HEK293 (cell line): ENCODE measurements at regions not wholly inside any gene's neighbourhood (a gene's known extent, or its start where the extent isn't known, plus 50 kb on each side); places are given as distances from the start of the nearest gene placed in this dataset.
"Not testable (repeated sequence)": the region's sequence is repeated elsewhere in the genome, so short reads cannot be mapped to it uniquely, and the experiment has no call there.

Experiments used
- ZNF311 ChIP-seq: fragments of 450-650 bp; formaldehyde crosslinking; IDR thresholded peaks from 2 replicates; pipeline ENCODE4 v1.5.1; 2017; ENCODE audit warnings: missing biosample characterization, missing genetic modification characterization, borderline replicate concordance
- ZNF549 ChIP-seq: fragments of 450-650 bp; IDR thresholded peaks from 2 replicates; pipeline ENCODE4 v1.5.1; 2018; ENCODE audit warnings: missing biosample characterization, missing genetic modification characterization, mild to moderate bottlenecking, inconsistent platforms, moderate library complexity
- TF ChIP-seq, protein P1 (sequence below): fragments of 450-650 bp; formaldehyde crosslinking; IDR thresholded peaks from 2 replicates; pipeline ENCODE4 v1.5.1; 2016; ENCODE audit warnings: missing biosample characterization, missing genetic modification characterization

DNA sequence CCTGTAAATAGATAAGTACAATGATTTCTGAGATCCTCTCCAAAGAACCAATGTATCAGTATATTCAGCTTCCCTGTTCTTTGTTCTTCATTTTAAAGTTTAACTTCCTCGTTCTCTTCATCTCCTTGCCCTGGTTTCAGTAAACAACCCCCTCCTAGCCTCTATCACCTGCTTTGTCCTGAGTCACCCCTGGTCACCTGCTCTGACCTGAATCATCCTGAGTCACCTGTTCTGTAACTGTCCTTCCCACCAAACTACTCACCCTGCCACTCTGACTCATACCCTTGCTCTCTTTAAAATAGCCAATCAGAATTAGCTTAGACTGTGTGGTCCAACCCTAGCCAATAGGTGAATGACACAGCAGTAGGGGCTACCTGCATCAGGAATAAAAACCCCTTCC lies 313.0 kb upstream of the LRRC3B start:
- not testable (repeated sequence) for TF ChIP-seq ZNF549, ZNF311 (tag by site-specific recombination)
- TF ChIP-seq, protein P1, sequence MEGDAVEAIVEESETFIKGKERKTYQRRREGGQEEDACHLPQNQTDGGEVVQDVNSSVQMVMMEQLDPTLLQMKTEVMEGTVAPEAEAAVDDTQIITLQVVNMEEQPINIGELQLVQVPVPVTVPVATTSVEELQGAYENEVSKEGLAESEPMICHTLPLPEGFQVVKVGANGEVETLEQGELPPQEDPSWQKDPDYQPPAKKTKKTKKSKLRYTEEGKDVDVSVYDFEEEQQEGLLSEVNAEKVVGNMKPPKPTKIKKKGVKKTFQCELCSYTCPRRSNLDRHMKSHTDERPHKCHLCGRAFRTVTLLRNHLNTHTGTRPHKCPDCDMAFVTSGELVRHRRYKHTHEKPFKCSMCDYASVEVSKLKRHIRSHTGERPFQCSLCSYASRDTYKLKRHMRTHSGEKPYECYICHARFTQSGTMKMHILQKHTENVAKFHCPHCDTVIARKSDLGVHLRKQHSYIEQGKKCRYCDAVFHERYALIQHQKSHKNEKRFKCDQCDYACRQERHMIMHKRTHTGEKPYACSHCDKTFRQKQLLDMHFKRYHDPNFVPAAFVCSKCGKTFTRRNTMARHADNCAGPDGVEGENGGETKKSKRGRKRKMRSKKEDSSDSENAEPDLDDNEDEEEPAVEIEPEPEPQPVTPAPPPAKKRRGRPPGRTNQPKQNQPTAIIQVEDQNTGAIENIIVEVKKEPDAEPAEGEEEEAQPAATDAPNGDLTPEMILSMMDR, result not testable (repeated sequence)
